ENCODE measurements at regions not wholly inside any gene's neighbourhood (a gene's known extent, or its start where the extent isn't known, plus 50 kb on each side); places are given as distances from the start of the nearest gene placed in this dataset.

GRCh38 chr5:110115503-110115902 is 425.8 kb downstream of the MAN2A1 start (continued):
- TF ChIP-seq EP300 (IDR thresholded peaks at IDR 0.05; ENCODE audit: borderline replicate concordance in 1 of 2, low read depth in 2 of 2, low read length in 2 of 2): no peak
- no peak for TF ChIP-seq SUZ12 (IDR thresholded peaks at IDR 0.05; ENCODE audit: low read length)
- TF ChIP-seq CBX5 (IDR thresholded peaks at IDR 0.05; ENCODE audit: low read depth, low read length): no peak
- no peak for TF ChIP-seq RFX5 (IDR thresholded peaks at IDR 0.05; ENCODE audit: borderline replicate concordance, low read depth, low read length)
- TF ChIP-seq GTF2F1 (IDR thresholded peaks at IDR 0.05; ENCODE audit: borderline replicate concordance, low read depth, low read length): no peak
